Rectal smooth muscle tissue (tissue), 1 donor: ENCODE measurements at regions not wholly inside any gene's neighbourhood (a gene's known extent, or its start where the extent isn't known, plus 50 kb on each side); places are given as distances from the start of the nearest gene placed in this dataset.
"Not testable (repeated sequence)": the region's sequence is repeated elsewhere in the genome, so short reads cannot be mapped to it uniquely, and the experiment has no call there.

Source experiments
- H3K27ac ChIP-seq: one replicate; pipeline ENCODE4 v1.7.0; 2013; ENCODE audit warnings: low read depth, low read length, inconsistent platforms
- H3K27me3 ChIP-seq: one replicate; pipeline ENCODE4 v1.7.0; 2013; ENCODE audit warnings: low read length; ENCODE audit not compliant: control insufficient read depth, insufficient read depth
- H3K36me3 ChIP-seq: one replicate; pipeline ENCODE4 v1.7.0; 2013; ENCODE audit warnings: low read length; ENCODE audit not compliant: control insufficient read depth, insufficient read depth
- H3K4me1 ChIP-seq: one replicate; pipeline ENCODE4 v1.7.0; 2013; ENCODE audit warnings: low read length; ENCODE audit not compliant: control insufficient read depth, insufficient read depth
- H3K4me3 ChIP-seq: one replicate; pipeline ENCODE4 v1.7.0; 2013; ENCODE audit warnings: low read length
- H3K9ac ChIP-seq: one replicate; pipeline ENCODE4 v1.7.0; 2013; ENCODE audit warnings: low read length

GRCh38 chr3:158925828-158926494 is 124.1 kb downstream of the MFSD1 start:
- Histone ChIP-seq H3K27ac (no peak overlapping the region), H3K27me3 (no peaks in the 10 kb centered on the region), H3K4me3 (no peak overlapping the region), H3K4me1 (no peaks in the 10 kb centered on the region), H3K9ac (no peak overlapping the region), H3K36me3 (no peaks in the 10 kb centered on the region)

GRCh38 chr3:158935846-158936245 is 134.0 kb downstream of the MFSD1 start:
- no peak overlapping the region for H3K4me3 ChIP-seq
- H3K27me3 ChIP-seq = no peaks in the 10 kb centered on the region
- H3K36me3 ChIP-seq = no peaks in the 10 kb centered on the region
- no peak overlapping the region for H3K27ac ChIP-seq
- H3K9ac ChIP-seq = no peak overlapping the region
- no peaks in the 10 kb centered on the region for H3K4me1 ChIP-seq

- no peaks in the 10 kb centered on the region for H3K36me3 ChIP-seq
- H3K4me1 ChIP-seq = no peaks in the 10 kb centered on the region
- no peak overlapping the region for H3K4me3 ChIP-seq
- no peak overlapping the region for H3K27ac ChIP-seq
- no peaks in the 10 kb centered on the region for H3K27me3 ChIP-seq
- H3K9ac ChIP-seq = no peak overlapping the region
These were observed 134.8 kb downstream of the MFSD1 start for GRCh38 chr3:158936530-158937113.

GRCh38 chr3:158950178-158950901 is 148.5 kb downstream of the MFSD1 start:
- H3K27me3 ChIP-seq = no peaks in the 10 kb centered on the region
- no peaks in the 10 kb centered on the region for H3K4me1 ChIP-seq
- no peaks in the 10 kb centered on the region for H3K36me3 ChIP-seq

GRCh38 chr3:158953131-158953530 is 151.3 kb downstream of the MFSD1 start:
- Histone ChIP-seq H3K9ac (no peak overlapping the region), H3K27me3 (no peaks in the 10 kb centered on the region), H3K4me3 (no peak overlapping the region), H3K4me1 (no peaks in the 10 kb centered on the region), H3K27ac (no peak overlapping the region), H3K36me3 (no peaks in the 10 kb centered on the region)

More at GRCh38 chr3:158950178-158950901, 148.5 kb downstream of the MFSD1 start:
- Histone ChIP-seq H3K9ac (no peak overlapping the region), H3K4me3 (no peak overlapping the region), H3K27ac (no peak overlapping the region)

GRCh38 chr3:158954420-158954819 is 152.6 kb downstream of the MFSD1 start:
- Histone ChIP-seq H3K4me3 (no peak overlapping the region), H3K36me3 (no peaks in the 10 kb centered on the region), H3K27ac (no peak overlapping the region), H3K27me3 (no peaks in the 10 kb centered on the region), H3K9ac (no peak overlapping the region), H3K4me1 (no peaks in the 10 kb centered on the region)

- H3K4me3 ChIP-seq, H3K27ac ChIP-seq, H3K36me3 ChIP-seq, H3K4me1 ChIP-seq, H3K27me3 ChIP-seq, H3K9ac ChIP-seq: not testable (repeated sequence)
These were observed 155.9 kb downstream of the MFSD1 start for GRCh38 chr3:158957777-158958176.

- Histone ChIP-seq H3K9ac (no peak overlapping the region), H3K4me1 (no peaks in the 10 kb centered on the region), H3K27me3 (no peaks in the 10 kb centered on the region), H3K36me3 (no peaks in the 10 kb centered on the region), H3K4me3 (no peak overlapping the region), H3K27ac (no peak overlapping the region)
These were observed 157.0 kb downstream of the MFSD1 start for GRCh38 chr3:158958873-158959272.

- H3K36me3 ChIP-seq = no peaks in the 10 kb centered on the region
- H3K9ac ChIP-seq = no peak overlapping the region
- no peaks in the 10 kb centered on the region for H3K4me1 ChIP-seq
- no peak overlapping the region for H3K4me3 ChIP-seq
- H3K27me3 ChIP-seq = no peaks in the 10 kb centered on the region
- no peak overlapping the region for H3K27ac ChIP-seq
These were observed 159.6 kb downstream of the MFSD1 start for GRCh38 chr3:158961471-158961870.

- H3K4me1 ChIP-seq = no peaks in the 10 kb centered on the region
- no peaks in the 10 kb centered on the region for H3K27me3 ChIP-seq
- no peak overlapping the region for H3K4me3 ChIP-seq
- no peaks in the 10 kb centered on the region for H3K36me3 ChIP-seq
- H3K9ac ChIP-seq = no peak overlapping the region
- H3K27ac ChIP-seq = no peak overlapping the region
These were observed 160.1 kb downstream of the MFSD1 start for GRCh38 chr3:158961911-158962310.

- Histone ChIP-seq H3K9ac (no peak overlapping the region), H3K4me1 (no peaks in the 10 kb centered on the region), H3K4me3 (no peak overlapping the region), H3K36me3 (no peaks in the 10 kb centered on the region), H3K27me3 (no peaks in the 10 kb centered on the region), H3K27ac (no peak overlapping the region)
These were observed 168.2 kb downstream of the MFSD1 start for GRCh38 chr3:158970006-158970405.

- no peaks in the 10 kb centered on the region for H3K27me3 ChIP-seq
- no peak overlapping the region for H3K4me3 ChIP-seq
- H3K9ac ChIP-seq = no peak overlapping the region
- no peaks in the 10 kb centered on the region for H3K36me3 ChIP-seq
- no peak overlapping the region for H3K27ac ChIP-seq
- no peaks in the 10 kb centered on the region for H3K4me1 ChIP-seq
These were observed 173.1 kb downstream of the MFSD1 start for GRCh38 chr3:158974904-158975303.

- no peaks in the 10 kb centered on the region for H3K27me3 ChIP-seq
- H3K9ac ChIP-seq = no peak overlapping the region
- H3K27ac ChIP-seq = no peak overlapping the region
- H3K36me3 ChIP-seq = no peaks in the 10 kb centered on the region
- H3K4me3 ChIP-seq = no peak overlapping the region
- no peaks in the 10 kb centered on the region for H3K4me1 ChIP-seq
These were observed 175.1 kb downstream of the MFSD1 start for GRCh38 chr3:158976966-158977365.
